ENCODE measurements at regions not wholly inside any gene's neighbourhood (a gene's known extent, or its start where the extent isn't known, plus 50 kb on each side); places are given as distances from the start of the nearest gene placed in this dataset.
"Not testable (repeated sequence)": the region's sequence is repeated elsewhere in the genome, so short reads cannot be mapped to it uniquely, and the experiment has no call there.

DNA sequence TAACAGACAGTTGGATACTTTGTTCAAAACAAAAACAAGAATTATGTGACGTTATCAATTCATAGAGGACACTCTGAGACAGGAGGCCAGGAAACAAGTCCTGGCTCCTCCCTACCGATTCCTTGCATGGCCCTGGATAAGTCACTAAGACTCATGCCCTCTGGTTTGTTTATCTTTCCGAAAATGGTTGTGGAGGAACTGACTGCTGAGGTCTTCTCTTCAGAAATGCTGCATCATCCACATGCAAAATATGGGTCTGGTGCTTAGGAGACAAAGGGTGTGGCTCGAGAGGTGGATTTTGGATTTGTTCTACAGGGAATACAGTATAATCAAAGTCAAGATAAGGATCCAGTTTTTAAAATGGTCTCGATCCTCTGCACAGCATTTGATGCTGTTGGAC lies 130.9 kb downstream of the RELL1 start:
- intact Hi-C loops (cut with DNase I) = no loop called here

DNA sequence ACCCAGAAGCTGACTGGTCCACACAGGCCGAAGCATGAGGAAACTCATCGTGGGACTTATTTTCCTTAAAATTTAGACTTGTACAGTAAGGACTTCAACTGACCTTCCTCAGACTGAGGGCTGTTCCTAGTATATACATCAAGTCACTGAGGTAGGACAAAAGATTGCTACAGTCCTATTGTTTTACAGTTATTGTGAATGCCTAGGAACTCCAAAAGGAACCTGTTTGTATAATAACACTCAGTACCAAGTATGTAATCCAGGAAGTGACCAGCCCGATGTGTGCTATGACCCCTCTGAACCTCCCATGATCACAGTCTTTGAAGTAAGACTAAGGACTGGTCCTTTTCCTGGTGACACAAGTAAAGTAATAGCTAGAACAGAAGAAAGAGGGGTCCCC lies 136.3 kb downstream of the RELL1 start:
- intact Hi-C loops (cut with DNase I); H3K27me3 ChIP-seq (replicated peaks; ENCODE audit: insufficient read depth); H3K4me1 ChIP-seq (replicated peaks); H3K27ac ChIP-seq; H3K36me3 ChIP-seq; H3K9me3 ChIP-seq; H3K4me3 ChIP-seq; DNase-seq (ENCODE audit: low spot score): not testable (repeated sequence)
- WGBS = 95% methylated on average over 3 of the region's 3 CpGs

More for the DNA sequence above, 130.9 kb downstream of the RELL1 start:
- 91% methylated on average over 5 of the region's 5 CpGs for WGBS
- no peak for DNase-seq (ENCODE audit: low spot score)
- H3K9me3 ChIP-seq = no peaks in the 10 kb centered on the region
- no peak overlapping the region for H3K27ac ChIP-seq
- TF ChIP-seq POLR2A (IDR thresholded peaks at IDR 0.05) = no peak
- no peak for TF ChIP-seq POLR2AphosphoS5 (IDR thresholded peaks at IDR 0.05)
- TF ChIP-seq, protein P1, sequence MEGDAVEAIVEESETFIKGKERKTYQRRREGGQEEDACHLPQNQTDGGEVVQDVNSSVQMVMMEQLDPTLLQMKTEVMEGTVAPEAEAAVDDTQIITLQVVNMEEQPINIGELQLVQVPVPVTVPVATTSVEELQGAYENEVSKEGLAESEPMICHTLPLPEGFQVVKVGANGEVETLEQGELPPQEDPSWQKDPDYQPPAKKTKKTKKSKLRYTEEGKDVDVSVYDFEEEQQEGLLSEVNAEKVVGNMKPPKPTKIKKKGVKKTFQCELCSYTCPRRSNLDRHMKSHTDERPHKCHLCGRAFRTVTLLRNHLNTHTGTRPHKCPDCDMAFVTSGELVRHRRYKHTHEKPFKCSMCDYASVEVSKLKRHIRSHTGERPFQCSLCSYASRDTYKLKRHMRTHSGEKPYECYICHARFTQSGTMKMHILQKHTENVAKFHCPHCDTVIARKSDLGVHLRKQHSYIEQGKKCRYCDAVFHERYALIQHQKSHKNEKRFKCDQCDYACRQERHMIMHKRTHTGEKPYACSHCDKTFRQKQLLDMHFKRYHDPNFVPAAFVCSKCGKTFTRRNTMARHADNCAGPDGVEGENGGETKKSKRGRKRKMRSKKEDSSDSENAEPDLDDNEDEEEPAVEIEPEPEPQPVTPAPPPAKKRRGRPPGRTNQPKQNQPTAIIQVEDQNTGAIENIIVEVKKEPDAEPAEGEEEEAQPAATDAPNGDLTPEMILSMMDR (IDR thresholded peaks at IDR 0.05) = no peak
- H3K36me3 ChIP-seq = no peaks in the 10 kb centered on the region
- H3K4me3 ChIP-seq = no peak overlapping the region
- H3K4me1 ChIP-seq (replicated peaks) = no peaks in the 10 kb centered on the region
- H3K27me3 ChIP-seq (replicated peaks; ENCODE audit: insufficient read depth) = no peaks in the 10 kb centered on the region

DNA sequence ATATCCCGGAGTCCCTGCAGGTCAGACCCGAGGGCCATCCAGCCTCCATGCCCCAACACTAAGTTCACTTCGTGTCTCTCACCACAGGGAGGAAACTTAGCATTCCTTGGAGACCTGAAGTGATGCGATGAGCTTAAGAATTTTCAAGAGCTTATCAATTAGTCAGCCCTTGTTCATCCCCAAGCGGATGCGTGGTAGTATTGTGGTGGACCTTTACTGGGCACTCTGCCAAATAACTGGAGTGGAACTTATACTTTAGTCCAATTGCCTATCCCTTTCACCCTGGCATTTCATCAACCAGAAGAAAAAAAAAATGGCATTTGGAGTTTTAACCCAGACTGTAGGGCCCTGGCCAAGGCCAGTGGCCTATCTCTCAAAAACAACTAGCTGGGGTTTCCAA lies 137.1 kb downstream of the RELL1 start:
- TF ChIP-seq, protein P1 (IDR thresholded peaks at IDR 0.05) = no peak
- TF ChIP-seq POLR2A (IDR thresholded peaks at IDR 0.05) = no peak
- no peak for TF ChIP-seq POLR2AphosphoS5 (IDR thresholded peaks at IDR 0.05)
- intact Hi-C loops (cut with DNase I) = no loop called here
- H3K4me3 ChIP-seq = no peak overlapping the region
- H3K9me3 ChIP-seq = no peaks in the 10 kb centered on the region
- H3K4me1 ChIP-seq (replicated peaks) = no peaks in the 10 kb centered on the region
- DNase-seq (ENCODE audit: low spot score) = no peak
- 98% methylated on average over 6 of the region's 6 CpGs for WGBS
- no peaks in the 10 kb centered on the region for H3K36me3 ChIP-seq
- no peak overlapping the region for H3K27ac ChIP-seq
- no peaks in the 10 kb centered on the region for H3K27me3 ChIP-seq (replicated peaks; ENCODE audit: insufficient read depth)

- H3K9me3 ChIP-seq = no peaks in the 10 kb centered on the region
- H3K27ac ChIP-seq = no peak overlapping the region
- no peaks in the 10 kb centered on the region for H3K27me3 ChIP-seq (replicated peaks; ENCODE audit: insufficient read depth)
- no peak overlapping the region for H3K4me3 ChIP-seq
- H3K36me3 ChIP-seq = no peaks in the 10 kb centered on the region
- no peak for DNase-seq (ENCODE audit: low spot score)
- 82% methylated on average over 12 of the region's 12 CpGs for WGBS
- intact Hi-C loops (cut with DNase I) = no loop called here
- TF ChIP-seq POLR2AphosphoS5 (IDR thresholded peaks at IDR 0.05) (no peak), POLR2A (IDR thresholded peaks at IDR 0.05) (no peak)
- TF ChIP-seq, protein P1 (IDR thresholded peaks at IDR 0.05) = no peak
- no peaks in the 10 kb centered on the region for H3K4me1 ChIP-seq (replicated peaks)
These were observed 139.6 kb downstream of the RELL1 start for GRCh38 chr4:37546586-37546985.

- H3K36me3 ChIP-seq = no peaks in the 10 kb centered on the region
- H3K4me1 ChIP-seq (replicated peaks) = no peaks in the 10 kb centered on the region
- no peak overlapping the region for H3K27ac ChIP-seq
- DNase-seq (ENCODE audit: low spot score) = no peak
- H3K27me3 ChIP-seq (replicated peaks; ENCODE audit: insufficient read depth) = no peaks in the 10 kb centered on the region
- intact Hi-C loops (cut with DNase I) = no loop called here
- TF ChIP-seq, protein P1 (IDR thresholded peaks at IDR 0.05) = no peak
- TF ChIP-seq POLR2A (IDR thresholded peaks at IDR 0.05) (no peak), POLR2AphosphoS5 (IDR thresholded peaks at IDR 0.05) (no peak)
- WGBS = 90% methylated on average over 2 of the region's 2 CpGs
- no peaks in the 10 kb centered on the region for H3K9me3 ChIP-seq
- H3K4me3 ChIP-seq = no peak overlapping the region
These were observed 143.5 kb downstream of the RELL1 start for GRCh38 chr4:37542706-37543105.
